ENCODE measurements at regions not wholly inside any gene's neighbourhood (a gene's known extent, or its start where the extent isn't known, plus 50 kb on each side); places are given as distances from the start of the nearest gene placed in this dataset.

GRCh38 chr13:97752961-97753668 is 200.4 kb upstream of the IPO5 start:
- TF ChIP-seq TAF1 (IDR thresholded peaks at IDR 0.05; ENCODE audit: borderline replicate concordance, insufficient read depth, low read length) (no peak), REST (IDR thresholded peaks at IDR 0.05; ENCODE audit: insufficient read depth in 1 of 2, low read depth in 2 of 2, low read length in 2 of 2) (peak in 1 of 2 experiments; percentile 69; a peak in 2 of 4 replicates)

GRCh38 chr13:97753942-97754670 is 199.4 kb upstream of the IPO5 start:
- TF ChIP-seq FOXP2 (optimal IDR thresholded peaks at IDR 0.05; ENCODE audit: borderline replicate concordance, extremely low read depth, extremely low read length, insufficient read depth) (no peak), POLR2AphosphoS5 (IDR thresholded peaks at IDR 0.05; ENCODE audit: low read depth, low read length) (no peak), REST (IDR thresholded peaks at IDR 0.05; ENCODE audit: insufficient read depth in 1 of 2, low read depth in 2 of 2, low read length in 2 of 2) (no peak), TAF1 (IDR thresholded peaks at IDR 0.05; ENCODE audit: borderline replicate concordance, insufficient read depth, low read length) (no peak), SIN3A (IDR thresholded peaks at IDR 0.05; ENCODE audit: borderline replicate concordance, insufficient read depth, low read length) (no peak)

DNA sequence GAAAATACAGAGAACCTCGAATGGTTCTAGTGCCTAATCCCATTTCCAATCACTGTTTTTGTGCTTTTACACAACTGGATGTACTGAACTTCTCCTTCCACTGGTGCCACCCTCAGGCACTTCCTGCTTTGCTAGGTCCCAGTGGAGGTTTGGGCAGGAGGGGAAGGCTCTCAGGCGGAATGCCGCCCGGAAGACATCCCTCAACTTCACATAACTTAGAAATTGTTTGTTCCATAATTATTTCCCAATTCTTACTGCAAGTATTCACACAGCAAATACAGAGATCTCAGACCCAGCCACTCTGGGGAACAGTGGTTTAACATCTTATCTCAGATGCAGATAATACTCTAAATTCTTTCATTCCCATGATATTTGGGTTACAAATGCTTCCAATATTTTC is 195.7 kb upstream of the IPO5 start:
- no peak for TF ChIP-seq FOXP2 (optimal IDR thresholded peaks at IDR 0.05; ENCODE audit: borderline replicate concordance, extremely low read depth, extremely low read length, insufficient read depth)
- TF ChIP-seq TAF1 (IDR thresholded peaks at IDR 0.05; ENCODE audit: borderline replicate concordance, insufficient read depth, low read length) = no peak
- no peak for TF ChIP-seq SIN3A (IDR thresholded peaks at IDR 0.05; ENCODE audit: borderline replicate concordance, insufficient read depth, low read length)
- no peak for TF ChIP-seq REST (IDR thresholded peaks at IDR 0.05; ENCODE audit: insufficient read depth in 1 of 2, low read depth in 2 of 2, low read length in 2 of 2)
- TF ChIP-seq POLR2AphosphoS5 (IDR thresholded peaks at IDR 0.05; ENCODE audit: low read depth, low read length) = no peak

- TF ChIP-seq FOXP2 (optimal IDR thresholded peaks at IDR 0.05; ENCODE audit: borderline replicate concordance, extremely low read depth, extremely low read length, insufficient read depth) = no peak
- no peak for TF ChIP-seq POLR2AphosphoS5 (IDR thresholded peaks at IDR 0.05; ENCODE audit: low read depth, low read length)
- TF ChIP-seq TAF1 (IDR thresholded peaks at IDR 0.05; ENCODE audit: borderline replicate concordance, insufficient read depth, low read length) = no peak
- TF ChIP-seq SIN3A (IDR thresholded peaks at IDR 0.05; ENCODE audit: borderline replicate concordance, insufficient read depth, low read length) = no peak
- TF ChIP-seq REST (IDR thresholded peaks at IDR 0.05; ENCODE audit: insufficient read depth in 1 of 2, low read depth in 2 of 2, low read length in 2 of 2) = no peak
Observed at GRCh38 chr13:97758317-97758716, 195.2 kb upstream of the IPO5 start.

All from PFSK-1 (cell line).